H1 (cell line): ENCODE measurements at regions not wholly inside any gene's neighbourhood (a gene's known extent, or its start where the extent isn't known, plus 50 kb on each side); places are given as distances from the start of the nearest gene placed in this dataset.

Experiments
- ATF3 ChIP-seq: IDR thresholded peaks from 2 replicates; pipeline ENCODE4 v1.6.1; 2011; ENCODE audit warnings: low read depth, mild to moderate bottlenecking, low read length; ENCODE audit not compliant: insufficient read depth
- CEBPB ChIP-seq: IDR thresholded peaks from 2 replicates; pipeline ENCODE4 v1.6.1; 2012; ENCODE audit warnings: low read depth, low read length
- CTCF ChIP-seq, 3 experiments: IDR thresholded peaks; 1 replicate in 2 of 3; 2 replicates in 1 of 3; pipeline versions ENCODE4 v1.5.1 to v1.6.1; 2011; ENCODE audit warnings: low read length in 3 of 3, mild to moderate bottlenecking in 3 of 3, inconsistent platforms in 2 of 3, low read depth in 1 of 3, moderate library complexity in 1 of 3; ENCODE audit not compliant: insufficient read depth in 1 of 3; ENCODE audit errors: control extremely low read depth in 1 of 3
- KDM1A ChIP-seq: fragments of 200-600, 300-600 bp; sonication (generic); IDR thresholded peaks from 2 replicates; pipeline ENCODE4 v1.7.1; 2016; ENCODE audit warnings: mild to moderate bottlenecking, low read length, borderline replicate concordance
- KDM4A ChIP-seq: IDR thresholded peaks from one replicate; pipeline ENCODE4 v1.7.1; 2012; ENCODE audit warnings: low read depth, mild to moderate bottlenecking, moderate library complexity, low read length, inconsistent platforms; ENCODE audit not compliant: severe bottlenecking
- NRF1 ChIP-seq: IDR thresholded peaks from 2 replicates; pipeline ENCODE4 v1.6.1; 2011; ENCODE audit warnings: mild to moderate bottlenecking, low read depth, low read length, improper control_type of control experiment
- PHF8 ChIP-seq: fragments of 200-600 bp; sonication (generic); conservative IDR thresholded peaks from 2 replicates; pipeline ENCODE4 v1.7.1; 2012; ENCODE audit warnings: low read depth, mild to moderate bottlenecking, inconsistent platforms, low read length, moderate library complexity
- POLR2A ChIP-seq, 2 experiments: IDR thresholded peaks; 1 replicate in 1 of 2; 2 replicates in 1 of 2; pipeline ENCODE4 v1.6.1; 2011; ENCODE audit warnings: low read depth in 2 of 2, low read length in 2 of 2, mild to moderate bottlenecking in 2 of 2; ENCODE audit errors: control extremely low read depth in 1 of 2
- POLR2AphosphoS5 ChIP-seq: IDR thresholded peaks from 2 replicates; pipeline ENCODE4 v1.6.1; 2011; ENCODE audit warnings: low read depth, low read length
- RAD21 ChIP-seq, 2 experiments: IDR thresholded peaks in 1 of 2; conservative IDR thresholded peaks in 1 of 2; 2 replicates each; pipeline ENCODE4 v1.6.1; 2011; ENCODE audit warnings: low read depth in 2 of 2, low read length in 2 of 2, improper control_type of control experiment in 1 of 2, inconsistent platforms in 1 of 2, mild to moderate bottlenecking in 1 of 2, moderate library complexity in 1 of 2
- RNF2 ChIP-seq: fragments of 200-900, 300-1000 bp; sonication (generic); IDR thresholded peaks from 2 replicates; pipeline ENCODE4 v1.7.1; 2016; ENCODE audit warnings: borderline replicate concordance, low read depth, mild to moderate bottlenecking, antibody characterized with exemption, low read length; ENCODE audit not compliant: poor library complexity, severe bottlenecking; ENCODE audit errors: missing control alignments
- TEAD4 ChIP-seq: IDR thresholded peaks from 2 replicates; pipeline ENCODE4 v1.6.1; 2012; ENCODE audit warnings: low read depth, low read length, inconsistent platforms, mixed read lengths
- YY1 ChIP-seq: IDR thresholded peaks from 2 replicates; pipeline ENCODE4 v1.6.1; 2011; ENCODE audit warnings: low read depth, mild to moderate bottlenecking, low read length
- TF ChIP-seq, protein P1 (sequence below): fragments of 300-600 bp; sonication (generic); IDR thresholded peaks from 2 replicates; pipeline ENCODE4 v1.7.1; 2012; ENCODE audit warnings: low read length, moderate library complexity, mild to moderate bottlenecking, inconsistent platforms; ENCODE audit not compliant: insufficient replicate concordance

DNA sequence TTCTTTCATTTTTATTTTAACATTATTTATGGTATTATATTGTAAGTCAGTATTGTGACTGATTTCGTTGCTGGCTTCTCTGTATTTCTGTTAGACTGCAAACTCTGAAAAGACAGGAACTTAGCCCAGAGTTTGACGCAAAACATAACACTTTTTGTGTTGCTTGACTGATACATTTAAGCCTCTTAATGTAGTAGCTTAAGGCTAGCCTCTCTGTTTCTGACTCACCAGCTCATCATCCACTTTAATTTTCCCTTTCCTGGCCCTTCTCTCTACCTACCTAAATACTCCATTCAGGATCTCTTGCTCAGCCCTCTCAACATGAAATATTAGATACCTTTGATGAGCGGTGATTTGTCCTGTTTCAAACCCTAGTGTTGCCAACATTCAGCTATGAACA lies 420.6 kb downstream of the LRFN5 start:
- no peak for TF ChIP-seq POLR2A (IDR thresholded peaks at IDR 0.05; ENCODE audit: control extremely low read depth in 1 of 2, low read depth in 2 of 2, low read length in 2 of 2)
- no peak for TF ChIP-seq CTCF (IDR thresholded peaks at IDR 0.05; ENCODE audit: control extremely low read depth in 1 of 3, insufficient read depth in 1 of 3, low read depth in 1 of 3, low read length in 3 of 3)
- TF ChIP-seq YY1 = no peak
- TF ChIP-seq PHF8 = no peak
- TF ChIP-seq KDM1A = no peak
- TF ChIP-seq, protein P1, sequence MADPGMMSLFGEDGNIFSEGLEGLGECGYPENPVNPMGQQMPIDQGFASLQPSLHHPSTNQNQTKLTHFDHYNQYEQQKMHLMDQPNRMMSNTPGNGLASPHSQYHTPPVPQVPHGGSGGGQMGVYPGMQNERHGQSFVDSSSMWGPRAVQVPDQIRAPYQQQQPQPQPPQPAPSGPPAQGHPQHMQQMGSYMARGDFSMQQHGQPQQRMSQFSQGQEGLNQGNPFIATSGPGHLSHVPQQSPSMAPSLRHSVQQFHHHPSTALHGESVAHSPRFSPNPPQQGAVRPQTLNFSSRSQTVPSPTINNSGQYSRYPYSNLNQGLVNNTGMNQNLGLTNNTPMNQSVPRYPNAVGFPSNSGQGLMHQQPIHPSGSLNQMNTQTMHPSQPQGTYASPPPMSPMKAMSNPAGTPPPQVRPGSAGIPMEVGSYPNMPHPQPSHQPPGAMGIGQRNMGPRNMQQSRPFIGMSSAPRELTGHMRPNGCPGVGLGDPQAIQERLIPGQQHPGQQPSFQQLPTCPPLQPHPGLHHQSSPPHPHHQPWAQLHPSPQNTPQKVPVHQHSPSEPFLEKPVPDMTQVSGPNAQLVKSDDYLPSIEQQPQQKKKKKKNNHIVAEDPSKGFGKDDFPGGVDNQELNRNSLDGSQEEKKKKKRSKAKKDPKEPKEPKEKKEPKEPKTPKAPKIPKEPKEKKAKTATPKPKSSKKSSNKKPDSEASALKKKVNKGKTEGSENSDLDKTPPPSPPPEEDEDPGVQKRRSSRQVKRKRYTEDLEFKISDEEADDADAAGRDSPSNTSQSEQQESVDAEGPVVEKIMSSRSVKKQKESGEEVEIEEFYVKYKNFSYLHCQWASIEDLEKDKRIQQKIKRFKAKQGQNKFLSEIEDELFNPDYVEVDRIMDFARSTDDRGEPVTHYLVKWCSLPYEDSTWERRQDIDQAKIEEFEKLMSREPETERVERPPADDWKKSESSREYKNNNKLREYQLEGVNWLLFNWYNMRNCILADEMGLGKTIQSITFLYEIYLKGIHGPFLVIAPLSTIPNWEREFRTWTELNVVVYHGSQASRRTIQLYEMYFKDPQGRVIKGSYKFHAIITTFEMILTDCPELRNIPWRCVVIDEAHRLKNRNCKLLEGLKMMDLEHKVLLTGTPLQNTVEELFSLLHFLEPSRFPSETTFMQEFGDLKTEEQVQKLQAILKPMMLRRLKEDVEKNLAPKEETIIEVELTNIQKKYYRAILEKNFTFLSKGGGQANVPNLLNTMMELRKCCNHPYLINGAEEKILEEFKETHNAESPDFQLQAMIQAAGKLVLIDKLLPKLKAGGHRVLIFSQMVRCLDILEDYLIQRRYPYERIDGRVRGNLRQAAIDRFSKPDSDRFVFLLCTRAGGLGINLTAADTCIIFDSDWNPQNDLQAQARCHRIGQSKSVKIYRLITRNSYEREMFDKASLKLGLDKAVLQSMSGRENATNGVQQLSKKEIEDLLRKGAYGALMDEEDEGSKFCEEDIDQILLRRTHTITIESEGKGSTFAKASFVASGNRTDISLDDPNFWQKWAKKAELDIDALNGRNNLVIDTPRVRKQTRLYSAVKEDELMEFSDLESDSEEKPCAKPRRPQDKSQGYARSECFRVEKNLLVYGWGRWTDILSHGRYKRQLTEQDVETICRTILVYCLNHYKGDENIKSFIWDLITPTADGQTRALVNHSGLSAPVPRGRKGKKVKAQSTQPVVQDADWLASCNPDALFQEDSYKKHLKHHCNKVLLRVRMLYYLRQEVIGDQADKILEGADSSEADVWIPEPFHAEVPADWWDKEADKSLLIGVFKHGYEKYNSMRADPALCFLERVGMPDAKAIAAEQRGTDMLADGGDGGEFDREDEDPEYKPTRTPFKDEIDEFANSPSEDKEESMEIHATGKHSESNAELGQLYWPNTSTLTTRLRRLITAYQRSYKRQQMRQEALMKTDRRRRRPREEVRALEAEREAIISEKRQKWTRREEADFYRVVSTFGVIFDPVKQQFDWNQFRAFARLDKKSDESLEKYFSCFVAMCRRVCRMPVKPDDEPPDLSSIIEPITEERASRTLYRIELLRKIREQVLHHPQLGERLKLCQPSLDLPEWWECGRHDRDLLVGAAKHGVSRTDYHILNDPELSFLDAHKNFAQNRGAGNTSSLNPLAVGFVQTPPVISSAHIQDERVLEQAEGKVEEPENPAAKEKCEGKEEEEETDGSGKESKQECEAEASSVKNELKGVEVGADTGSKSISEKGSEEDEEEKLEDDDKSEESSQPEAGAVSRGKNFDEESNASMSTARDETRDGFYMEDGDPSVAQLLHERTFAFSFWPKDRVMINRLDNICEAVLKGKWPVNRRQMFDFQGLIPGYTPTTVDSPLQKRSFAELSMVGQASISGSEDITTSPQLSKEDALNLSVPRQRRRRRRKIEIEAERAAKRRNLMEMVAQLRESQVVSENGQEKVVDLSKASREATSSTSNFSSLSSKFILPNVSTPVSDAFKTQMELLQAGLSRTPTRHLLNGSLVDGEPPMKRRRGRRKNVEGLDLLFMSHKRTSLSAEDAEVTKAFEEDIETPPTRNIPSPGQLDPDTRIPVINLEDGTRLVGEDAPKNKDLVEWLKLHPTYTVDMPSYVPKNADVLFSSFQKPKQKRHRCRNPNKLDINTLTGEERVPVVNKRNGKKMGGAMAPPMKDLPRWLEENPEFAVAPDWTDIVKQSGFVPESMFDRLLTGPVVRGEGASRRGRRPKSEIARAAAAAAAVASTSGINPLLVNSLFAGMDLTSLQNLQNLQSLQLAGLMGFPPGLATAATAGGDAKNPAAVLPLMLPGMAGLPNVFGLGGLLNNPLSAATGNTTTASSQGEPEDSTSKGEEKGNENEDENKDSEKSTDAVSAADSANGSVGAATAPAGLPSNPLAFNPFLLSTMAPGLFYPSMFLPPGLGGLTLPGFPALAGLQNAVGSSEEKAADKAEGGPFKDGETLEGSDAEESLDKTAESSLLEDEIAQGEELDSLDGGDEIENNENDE = no peak
- TF ChIP-seq RNF2 = no peak
- TF ChIP-seq CEBPB = no peak
- no peak for TF ChIP-seq NRF1
- no peak for TF ChIP-seq RAD21 (IDR thresholded peaks at IDR 0.05 in 1 of 2, conservative IDR thresholded peaks at IDR 0.05 in 1 of 2; ENCODE audit: low read depth in 2 of 2, low read length in 2 of 2)
- no peak for TF ChIP-seq TEAD4
- TF ChIP-seq KDM4A = no peak
- TF ChIP-seq POLR2AphosphoS5 = no peak
- no peak for TF ChIP-seq ATF3
